Activated T-cell treated with anti-CD3 and anti-CD28 coated beads for 4 hours (primary cell): ENCODE measurements at regions not wholly inside any gene's neighbourhood (a gene's known extent, or its start where the extent isn't known, plus 50 kb on each side); places are given as distances from the start of the nearest gene placed in this dataset.
"Not testable (repeated sequence)": the region's sequence is repeated elsewhere in the genome, so short reads cannot be mapped to it uniquely, and the experiment has no call there.

Experiments used
- DNase-seq: peaks from one replicate; pipeline ENCODE4 v3.0.0-alpha.2; 2020

GRCh38 chr2:87075054-87075790, 53.6 kb upstream of the PLGLB1 start:
- peak; percentile 4 for DNase-seq

GRCh38 chr2:87075791-87076252, 54.2 kb upstream of the PLGLB1 start:
- peak; percentile 30 for DNase-seq

GRCh38 chr2:87076253-87077123, 54.8 kb upstream of the PLGLB1 start:
- DNase-seq, result peak; percentile 88

- DNase-seq, result not testable (repeated sequence)
Measured at GRCh38 chr2:87077124-87077446, 55.4 kb upstream of the PLGLB1 start.

- DNase-seq, result not testable (repeated sequence)
Measured at GRCh38 chr2:87081727-87082126, 60.1 kb upstream of the PLGLB1 start.

- not testable (repeated sequence) for DNase-seq
Measured at GRCh38 chr2:87088079-87088478, 66.4 kb upstream of the PLGLB1 start.

- DNase-seq, result not testable (repeated sequence)
Measured at GRCh38 chr2:87089401-87089800, 67.8 kb upstream of the PLGLB1 start.

- not testable (repeated sequence) for DNase-seq
Measured at GRCh38 chr2:87093252-87093651, 71.6 kb upstream of the PLGLB1 start.

GRCh38 chr2:87093937-87094529, 72.4 kb upstream of the PLGLB1 start:
- DNase-seq, result not testable (repeated sequence)

- DNase-seq, result not testable (repeated sequence)
Measured at GRCh38 chr2:87095804-87096203, 74.2 kb upstream of the PLGLB1 start.

- not testable (repeated sequence) for DNase-seq
Measured at GRCh38 chr2:87128761-87129553, 107.3 kb upstream of the PLGLB1 start.

GRCh38 chr2:87132577-87132976, 110.9 kb upstream of the PLGLB1 start:
- DNase-seq, result not testable (repeated sequence)

GRCh38 chr2:87151835-87152493, 130.3 kb upstream of the PLGLB1 start:
- not testable (repeated sequence) for DNase-seq

GRCh38 chr2:87174454-87174853, 152.8 kb upstream of the PLGLB1 start:
- not testable (repeated sequence) for DNase-seq

- DNase-seq, result not testable (repeated sequence)
Measured at GRCh38 chr2:87183373-87183772, 161.7 kb upstream of the PLGLB1 start.

- DNase-seq, result not testable (repeated sequence)
Measured at GRCh38 chr2:87184260-87184659, 162.6 kb upstream of the PLGLB1 start.

GRCh38 chr2:87189214-87189613, 167.6 kb upstream of the PLGLB1 start:
- not testable (repeated sequence) for DNase-seq

GRCh38 chr2:87193336-87193735, 171.7 kb upstream of the PLGLB1 start:
- not testable (repeated sequence) for DNase-seq

GRCh38 chr2:87194254-87194999, 172.8 kb upstream of the PLGLB1 start:
- DNase-seq, result not testable (repeated sequence)

- not testable (repeated sequence) for DNase-seq
Measured at GRCh38 chr2:87196720-87197388, 175.2 kb upstream of the PLGLB1 start.

- not testable (repeated sequence) for DNase-seq
Measured at GRCh38 chr2:87198422-87198821, 176.8 kb upstream of the PLGLB1 start.
